H9 (cell line): ENCODE measurements at regions not wholly inside any gene's neighbourhood (a gene's known extent, or its start where the extent isn't known, plus 50 kb on each side); places are given as distances from the start of the nearest gene placed in this dataset.

Experiments
- DNase-seq: peaks from one replicate; pipeline ENCODE4 v3.0.0-alpha.2; 2017
- H2AFZ ChIP-seq: one replicate; pipeline ENCODE4 v1.6.1; 2013; ENCODE audit warnings: mild to moderate bottlenecking, low read length, control low read depth, moderate library complexity
- H2AK5ac ChIP-seq: 2 replicates; pipeline ENCODE4 v1.6.1; 2013; ENCODE audit warnings: low read length, control low read depth, mixed read lengths; ENCODE audit not compliant: insufficient read length
- H2BK120ac ChIP-seq: one replicate; pipeline ENCODE4 v1.6.1; 2013; ENCODE audit warnings: low read depth, mild to moderate bottlenecking, low read length, control low read depth, inconsistent platforms; ENCODE audit not compliant: poor library complexity, severe bottlenecking
- H2BK12ac ChIP-seq: 2 replicates; pipeline ENCODE4 v1.6.1; 2013; ENCODE audit warnings: low read length, control low read depth, mixed read lengths, low read depth; ENCODE audit not compliant: insufficient read length
- H2BK15ac ChIP-seq: 2 replicates; pipeline ENCODE4 v1.6.1; 2013; ENCODE audit warnings: low read depth, low read length, control low read depth
- H2BK20ac ChIP-seq: one replicate; pipeline ENCODE4 v1.6.1; 2013; ENCODE audit warnings: low read depth, mild to moderate bottlenecking, low read length, control low read depth, inconsistent platforms; ENCODE audit not compliant: poor library complexity, severe bottlenecking
- H2BK5ac ChIP-seq: 2 replicates; pipeline ENCODE4 v1.6.1; 2013; ENCODE audit warnings: low read length, control low read depth, mixed read lengths; ENCODE audit not compliant: insufficient read length
- H3K14ac ChIP-seq: 2 replicates; pipeline ENCODE4 v1.6.1; 2013; ENCODE audit warnings: low read length, control low read depth; ENCODE audit not compliant: insufficient read depth
- H3K18ac ChIP-seq: 2 replicates; pipeline ENCODE4 v1.6.1; 2013; ENCODE audit warnings: low read depth, mild to moderate bottlenecking, mixed read lengths, low read length, control low read depth; ENCODE audit not compliant: insufficient read length
- H3K23ac ChIP-seq: 2 replicates; pipeline ENCODE4 v1.6.1; 2013; ENCODE audit warnings: low read length, control low read depth, mixed read lengths, low read depth; ENCODE audit not compliant: insufficient read length
- H3K23me2 ChIP-seq: 2 replicates; pipeline ENCODE4 v1.6.1; 2013; ENCODE audit warnings: low read depth, mild to moderate bottlenecking, mixed read lengths, low read length, control low read depth; ENCODE audit not compliant: insufficient read length, poor library complexity, severe bottlenecking
- H3K27ac ChIP-seq: 2 replicates; pipeline ENCODE4 v1.5.1; 2013; ENCODE audit warnings: low read length, control low read depth, mixed read lengths, low read depth; ENCODE audit not compliant: insufficient read length
- H3K27me3 ChIP-seq: 2 replicates; pipeline ENCODE4 v1.6.1; 2013; ENCODE audit warnings: low read length, control low read depth, inconsistent platforms; ENCODE audit not compliant: insufficient read depth
- H3K4ac ChIP-seq: 2 replicates; pipeline ENCODE4 v1.6.1; 2013; ENCODE audit warnings: low read depth, mild to moderate bottlenecking, control low read depth, inconsistent platforms, low read length, moderate library complexity
- H3K4me1 ChIP-seq: 2 replicates; pipeline ENCODE4 v1.6.1; 2013; ENCODE audit warnings: low read length, control low read depth, inconsistent platforms; ENCODE audit not compliant: insufficient read depth
- H3K4me2 ChIP-seq: 2 replicates; pipeline ENCODE4 v1.6.1; 2013; ENCODE audit warnings: low read length, control low read depth, mixed read lengths; ENCODE audit not compliant: insufficient read length, insufficient read depth
- H3K56ac ChIP-seq: 2 replicates; pipeline ENCODE4 v1.6.1; 2013; ENCODE audit warnings: low read depth, mild to moderate bottlenecking, mixed read lengths, low read length, control low read depth; ENCODE audit not compliant: insufficient read length
- H3K79me1 ChIP-seq: 2 replicates; pipeline ENCODE4 v1.6.1; 2013; ENCODE audit warnings: low read depth, mild to moderate bottlenecking, moderate library complexity, low read length, control low read depth, inconsistent platforms; ENCODE audit not compliant: insufficient read depth, poor library complexity, severe bottlenecking
- H3K79me2 ChIP-seq: 2 replicates; pipeline ENCODE4 v1.6.1; 2013; ENCODE audit warnings: low read length, control low read depth, inconsistent platforms; ENCODE audit not compliant: insufficient read depth
- H3K9ac ChIP-seq: 2 replicates; pipeline ENCODE4 v1.6.1; 2013; ENCODE audit warnings: low read length, control low read depth, mixed read lengths; ENCODE audit not compliant: insufficient read length; ENCODE audit errors: extremely low read depth
- H3K9me3 ChIP-seq: one replicate; pipeline ENCODE4 v1.6.1; 2013; ENCODE audit warnings: low read depth, low read length, inconsistent platforms; ENCODE audit not compliant: control insufficient read depth
- H3T11ph ChIP-seq: one replicate; pipeline ENCODE4 v1.6.1; 2013; ENCODE audit warnings: mild to moderate bottlenecking, low read length, control low read depth, inconsistent platforms
- H4K20me1 ChIP-seq: one replicate; pipeline ENCODE4 v1.6.1; 2013; ENCODE audit not compliant: control insufficient read depth, insufficient read length, insufficient read depth
- H4K5ac ChIP-seq: 2 replicates; pipeline ENCODE4 v1.6.1; 2013; ENCODE audit warnings: low read depth, mild to moderate bottlenecking, mixed read lengths, low read length, control low read depth; ENCODE audit not compliant: insufficient read length
- H4K8ac ChIP-seq: replicated peaks from 2 replicates; pipeline ENCODE4 v1.6.1; 2013; ENCODE audit warnings: low read length, control low read depth, mixed read lengths, low read depth; ENCODE audit not compliant: insufficient read length
- H4K91ac ChIP-seq: 2 replicates; pipeline ENCODE4 v1.6.1; 2013; ENCODE audit warnings: low read depth, mild to moderate bottlenecking, moderate library complexity, mixed read lengths, low read length, control low read depth; ENCODE audit not compliant: insufficient read length
- H3K27ac Mint-ChIP-seq, 3 experiments: 2 replicates in 2 of 3; 3 replicates in 1 of 3; pipeline ENCODE4 v1.8.0; 2020 to 2021; ENCODE audit warnings: mixed read lengths in 3 of 3, mild to moderate bottlenecking in 1 of 3, moderate library complexity in 1 of 3
- H3K27me3 Mint-ChIP-seq: 2 replicates; pipeline ENCODE4 v1.8.0; 2021; ENCODE audit warnings: low read depth, mild to moderate bottlenecking, moderate library complexity, mixed read lengths
- H3K36me3 Mint-ChIP-seq, 3 experiments: 2 replicates in 2 of 3; 3 replicates in 1 of 3; pipeline ENCODE4 v1.8.0; 2020 to 2021; ENCODE audit warnings: low read depth in 3 of 3, mixed read lengths in 3 of 3; ENCODE audit not compliant: insufficient read depth in 1 of 3
- H3K4me1 Mint-ChIP-seq, 2 experiments: 2 replicates each; pipeline ENCODE4 v1.8.0; 2020; ENCODE audit warnings: mixed read lengths in 2 of 2
- H3K4me3 Mint-ChIP-seq, 2 experiments: 2 replicates in 1 of 2; 3 replicates in 1 of 2; pipeline ENCODE4 v1.8.0; 2020 to 2021; ENCODE audit warnings: mild to moderate bottlenecking in 2 of 2, mixed read lengths in 2 of 2, moderate library complexity in 1 of 2
- H3K9me3 Mint-ChIP-seq, 2 experiments: 2 replicates in 1 of 2; 3 replicates in 1 of 2; pipeline ENCODE4 v1.8.0; 2020; ENCODE audit warnings: mild to moderate bottlenecking in 2 of 2, mixed read lengths in 2 of 2, moderate library complexity in 1 of 2
- CTCF ChIP-seq: fragments of 200-600 bp; sonication (generic); conservative IDR thresholded peaks from 3 replicates; pipeline ENCODE4 v1.8.0; 2021; ENCODE audit warnings: antibody characterized with exemption, mild to moderate bottlenecking
- WGBS: extraction: QIAGEN DNeasy Blood & Tissue Kit; methylation state at CpG from one replicate; pipeline ENCODE4 v1.1.7; 2013; ENCODE audit warnings: missing lambda C conversion rate, low lambda C conversion rate, mixed read lengths; ENCODE audit not compliant: insufficient read length; ENCODE audit errors: extremely low coverage; 5-methylcytosine and 5-hydroxymethylcytosine counted together

- no peaks in the 10 kb centered on the region for H3K9me3 Mint-ChIP-seq
- Histone ChIP-seq H4K91ac (no peak overlapping the region), H2BK12ac (no peak overlapping the region), H3K9me3 (no peaks in the 10 kb centered on the region), H2BK20ac (no peak overlapping the region), H2BK120ac (no peak overlapping the region), H3K27ac (no peak overlapping the region), H3K79me1 (no peaks in the 10 kb centered on the region), H3K9ac (no peak overlapping the region), H3K79me2 (no peaks in the 10 kb centered on the region), H3K4me1 (no peaks in the 10 kb centered on the region; the same call in 1 of the 2 replicates), H2AK5ac (no peak overlapping the region), H3K27me3 (no peaks in the 10 kb centered on the region), H3K23me2 (no peaks in the 10 kb centered on the region), H3T11ph (no peak overlapping the region), H3K14ac (no peak overlapping the region), H3K23ac (no peak overlapping the region), H2BK5ac (no peak overlapping the region), H2AFZ (no peak overlapping the region), H2BK15ac (no peak overlapping the region), H3K56ac (no peak overlapping the region), H4K20me1 (no peaks in the 10 kb centered on the region), H3K18ac (no peak overlapping the region), H4K8ac (no peak overlapping the region), H4K5ac (no peak overlapping the region), H3K4ac (no peak overlapping the region), H3K4me2 (no peak overlapping the region)
- peaks cover 3 to 12% of the 10 kb centered on the region in 2 experiments; a peak in 2 of 4 replicates for H3K4me1 Mint-ChIP-seq
- DNase-seq: no peak
- no CpG with 5 or more reads among the region's 15 CpGs for WGBS
- no peak for TF ChIP-seq CTCF
- no peak overlapping the region for H3K4me3 Mint-ChIP-seq
- no peaks in the 10 kb centered on the region for H3K27me3 Mint-ChIP-seq
- no peak overlapping the region for H3K27ac Mint-ChIP-seq
- no peaks in the 10 kb centered on the region; a peak in 1 of 7 replicates for H3K36me3 Mint-ChIP-seq
Observed at GRCh38 chr22:48706934-48707762, 1120.5 kb downstream of the BRD1 start.
